NCI-H1694 treated with DMSO at 0.1 percent for 48 hours (cell line): ENCODE measurements at regions not wholly inside any gene's neighbourhood (a gene's known extent, or its start where the extent isn't known, plus 50 kb on each side); places are given as distances from the start of the nearest gene placed in this dataset.

Source experiments
- DNase-seq: peaks from one replicate; lab custom pipeline; 2025; lab: John Stamatoyannopoulos, UW

DNA sequence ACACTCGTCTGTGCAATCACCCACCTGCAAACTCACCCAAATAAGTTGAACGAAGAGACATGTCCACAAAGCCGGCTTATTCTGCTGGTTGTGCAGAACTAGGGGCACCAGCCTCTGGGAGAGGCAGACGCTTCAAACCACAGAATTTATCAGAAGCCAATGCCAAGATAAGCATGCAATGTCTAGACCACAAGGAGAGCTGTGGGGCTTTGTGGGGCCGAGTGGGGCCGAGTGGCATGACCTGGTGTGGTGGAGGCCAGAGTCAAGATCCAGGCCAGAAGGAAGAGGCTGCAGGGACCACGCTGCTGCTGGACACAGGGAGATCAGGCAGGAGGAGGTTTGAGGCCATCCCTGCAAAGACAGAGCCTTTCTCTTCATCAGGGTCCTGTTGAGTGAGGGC is 259.0 kb downstream of the IRX2 start:
- no peak for DNase-seq

DNA sequence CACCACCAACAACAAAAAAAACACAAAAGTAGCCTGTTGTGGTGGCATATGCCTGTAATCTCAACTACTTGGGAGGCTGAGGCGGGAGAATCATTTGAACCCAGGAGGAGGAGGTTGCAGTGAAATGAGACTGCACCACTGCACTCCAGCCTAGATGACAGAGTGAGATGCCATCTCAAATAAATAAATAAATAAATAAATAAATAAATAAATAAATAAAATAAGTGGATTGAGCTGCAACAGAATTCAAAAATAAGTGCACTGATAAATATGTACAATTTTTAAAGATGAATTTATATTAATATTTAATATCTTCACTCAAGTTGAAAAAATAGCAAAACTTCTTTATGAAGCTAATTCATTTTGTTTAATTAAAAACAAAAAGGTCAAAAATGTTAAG is 259.6 kb downstream of the IRX2 start:
- no peak for DNase-seq

DNA sequence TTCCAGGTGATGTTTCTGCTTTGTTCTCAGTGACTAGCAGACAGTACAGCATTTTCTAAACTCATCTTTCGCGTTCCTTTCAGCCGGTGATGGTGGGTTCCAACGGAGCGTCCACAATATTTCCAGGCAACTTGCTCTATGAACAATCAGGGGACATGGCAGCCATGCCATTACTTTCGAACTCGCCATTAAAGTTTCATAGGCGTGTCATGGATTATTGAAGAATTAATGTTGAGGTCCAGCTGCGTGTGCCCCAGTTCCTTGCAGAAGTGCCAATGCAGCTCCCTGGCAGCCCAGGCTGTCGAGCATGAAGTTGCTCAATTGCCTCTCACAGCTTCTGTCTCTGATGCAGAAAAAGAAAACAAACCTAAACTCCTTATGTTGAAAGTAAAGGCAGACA is 262.2 kb downstream of the IRX2 start:
- no peak for DNase-seq

DNA sequence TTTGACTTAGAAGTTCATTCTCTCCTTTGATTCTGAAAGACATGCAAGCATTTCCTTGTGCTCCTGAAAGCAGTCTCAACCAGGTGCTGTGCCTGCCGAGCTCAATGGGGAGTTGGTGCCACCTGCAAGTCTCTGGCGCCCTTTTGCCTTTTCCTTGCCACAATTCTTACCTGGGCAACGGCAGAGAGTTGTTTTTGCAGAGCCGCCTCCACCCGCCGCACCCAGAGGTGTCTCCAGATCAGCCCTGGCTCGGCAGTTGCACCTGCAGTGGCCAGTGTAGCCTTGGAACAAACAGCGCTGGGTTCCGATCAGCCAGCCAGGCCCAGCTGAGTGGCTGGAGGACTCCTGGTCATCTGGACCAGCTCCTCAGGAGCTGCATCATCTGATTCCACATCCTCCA is 262.9 kb downstream of the IRX2 start:
- no peak for DNase-seq

DNA sequence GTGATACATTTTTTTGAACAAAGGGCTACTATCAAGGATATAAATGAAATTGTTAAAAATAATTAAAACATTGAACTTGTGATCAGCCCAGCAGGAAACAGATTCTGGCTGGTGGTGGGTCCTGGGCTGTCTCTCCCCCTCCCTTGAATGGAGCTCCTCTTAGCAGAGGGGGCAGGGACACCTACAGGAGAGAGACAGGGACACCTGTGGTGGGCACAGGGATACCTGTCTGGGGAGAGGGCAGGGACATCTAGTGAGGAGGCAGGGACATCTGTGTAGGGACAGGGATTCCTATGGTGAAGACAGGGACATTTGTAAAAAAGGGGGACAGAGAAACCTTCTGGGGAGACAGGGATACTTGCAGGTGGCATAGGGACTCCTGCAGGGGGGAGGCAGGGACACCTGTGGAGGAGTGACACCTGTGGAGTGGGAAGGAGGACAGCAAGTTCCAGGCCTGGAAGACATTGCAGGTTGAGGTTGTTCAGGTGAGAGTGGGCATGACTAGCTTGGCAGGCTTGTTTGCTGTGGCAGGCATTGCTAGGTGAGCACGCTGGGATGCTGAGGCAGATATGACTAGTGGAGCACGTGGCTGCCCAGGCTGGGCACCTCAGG is 264.2 kb downstream of the IRX2 start:
- DNase-seq: no peak

DNA sequence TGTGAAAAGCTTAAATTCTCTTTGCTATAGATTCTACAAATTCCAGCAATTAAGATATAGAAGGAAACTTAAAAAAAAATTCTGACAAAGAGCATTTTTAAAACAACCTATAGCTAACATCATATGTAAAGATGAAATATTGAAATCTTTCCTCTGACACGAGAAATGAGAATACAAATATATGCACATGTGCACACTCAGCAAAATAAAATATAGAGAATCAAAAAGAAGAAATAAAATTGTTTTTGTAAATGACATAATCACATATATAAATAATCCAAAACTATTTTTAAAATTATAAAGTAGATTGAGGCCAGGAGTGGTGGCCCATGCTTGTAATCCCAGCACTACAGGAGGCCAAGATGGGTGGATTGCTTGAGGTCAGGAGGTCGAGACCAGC is 265.1 kb downstream of the IRX2 start:
- no peak for DNase-seq

DNA sequence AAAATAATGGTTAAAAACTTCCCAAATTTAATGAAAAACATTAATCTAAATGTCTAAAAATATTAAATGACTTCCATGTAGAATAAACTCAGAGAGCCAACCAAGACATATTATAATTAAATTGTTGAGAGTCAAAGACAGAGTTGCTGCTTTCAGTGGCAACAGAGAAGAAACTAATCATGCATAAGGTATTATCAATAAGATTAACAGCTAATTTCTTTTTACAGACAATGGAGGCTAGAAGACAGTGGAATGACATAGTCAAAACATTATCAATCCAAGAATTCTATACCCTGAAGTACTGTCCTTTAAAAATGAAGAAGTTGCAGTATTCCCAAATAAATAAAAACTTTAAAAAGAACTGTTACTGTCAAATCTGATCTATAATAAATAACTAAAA is 268.7 kb downstream of the IRX2 start:
- DNase-seq: no peak

DNA sequence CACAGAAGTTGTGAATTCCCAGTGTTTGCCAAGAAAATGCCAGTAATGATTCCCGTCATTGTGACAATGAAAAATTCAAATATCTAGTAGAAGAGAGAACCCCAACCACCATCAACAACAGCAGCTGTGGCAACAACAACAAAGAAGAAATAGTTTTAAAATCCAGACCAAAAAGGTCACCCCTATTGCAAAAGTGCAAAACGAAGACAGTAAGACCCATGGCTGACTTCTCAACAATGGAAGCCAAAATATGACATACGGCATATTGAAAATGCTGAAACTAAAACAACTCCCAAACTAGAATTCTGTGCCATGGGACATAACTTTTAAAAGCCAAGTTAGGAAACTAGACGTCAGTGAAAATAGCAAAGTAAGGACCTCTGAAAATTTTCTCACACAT is 270.6 kb downstream of the IRX2 start:
- no peak for DNase-seq

DNA sequence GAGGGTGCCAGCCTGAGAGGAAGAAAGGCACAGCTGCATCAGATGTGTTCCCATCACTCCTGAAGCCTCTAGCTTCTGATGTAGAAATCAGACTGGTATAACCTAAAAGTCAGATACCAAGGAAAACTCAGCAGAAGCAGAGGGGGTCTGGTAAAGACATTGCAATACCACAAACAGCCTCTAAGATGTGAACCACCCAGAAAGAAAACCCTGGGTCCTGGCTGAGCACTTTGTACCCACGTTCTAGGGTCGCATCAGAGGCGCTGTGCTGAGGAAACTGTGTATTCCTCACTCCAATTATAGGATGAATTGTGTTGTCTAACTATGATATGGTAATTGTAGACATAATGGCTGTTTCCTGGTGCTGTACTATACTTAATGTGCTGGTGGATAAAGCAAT is 275.6 kb downstream of the IRX2 start:
- DNase-seq: no peak

DNA sequence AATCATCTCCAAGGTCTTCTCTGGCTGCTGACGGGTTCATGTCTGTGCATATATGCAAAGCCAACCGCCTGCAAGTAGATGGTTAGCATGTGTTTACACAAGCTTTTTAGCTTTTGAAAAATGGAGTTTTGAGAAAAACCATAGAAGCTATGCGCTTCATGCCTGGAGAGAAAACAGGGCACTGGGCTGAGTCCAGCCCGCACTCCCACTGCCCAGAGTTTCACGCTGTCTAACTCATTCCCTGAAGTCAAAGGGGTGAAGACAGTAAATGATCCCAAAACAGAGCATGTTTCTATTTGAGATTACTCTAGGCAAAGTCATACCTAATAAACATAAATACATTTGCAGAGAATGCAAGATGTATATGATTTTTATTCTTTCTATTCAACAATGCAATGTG is 278.8 kb downstream of the IRX2 start:
- DNase-seq: no peak

DNA sequence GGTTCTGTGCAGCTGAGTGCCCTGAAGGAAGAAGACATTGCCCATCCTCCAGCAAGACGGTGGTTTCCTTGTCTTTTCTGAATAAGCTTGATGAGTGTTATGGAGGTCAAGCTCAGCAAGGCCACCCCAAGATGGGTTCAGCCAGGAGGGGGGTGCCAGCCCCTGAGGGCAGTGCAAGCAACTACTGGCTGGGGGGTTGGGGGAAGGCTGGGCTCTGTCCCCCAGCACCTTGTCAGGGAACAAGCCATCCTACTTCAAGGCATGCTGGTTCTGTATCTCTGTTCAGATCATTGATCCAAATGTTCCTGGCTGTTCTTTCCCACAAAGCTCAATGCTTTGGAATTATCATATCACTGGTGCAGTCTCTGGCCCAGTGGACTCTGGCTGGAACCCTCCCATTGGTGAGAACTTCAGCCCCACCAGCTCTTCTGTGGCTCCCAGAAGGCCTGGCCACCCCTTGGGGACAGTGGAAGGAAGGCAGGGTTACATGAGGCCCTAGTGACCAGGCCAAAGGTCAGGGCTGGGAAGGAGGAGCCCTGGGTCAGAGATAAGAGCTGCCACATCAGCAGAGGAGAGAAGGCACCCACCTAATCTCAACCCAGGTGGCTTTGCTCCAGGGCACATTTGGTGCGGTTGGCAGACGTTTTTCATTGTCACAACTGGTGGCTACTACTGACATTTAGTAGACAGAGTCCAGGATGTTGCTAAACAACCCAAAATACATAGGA is 280.2 kb downstream of the IRX2 start:
- no peak for DNase-seq

DNA sequence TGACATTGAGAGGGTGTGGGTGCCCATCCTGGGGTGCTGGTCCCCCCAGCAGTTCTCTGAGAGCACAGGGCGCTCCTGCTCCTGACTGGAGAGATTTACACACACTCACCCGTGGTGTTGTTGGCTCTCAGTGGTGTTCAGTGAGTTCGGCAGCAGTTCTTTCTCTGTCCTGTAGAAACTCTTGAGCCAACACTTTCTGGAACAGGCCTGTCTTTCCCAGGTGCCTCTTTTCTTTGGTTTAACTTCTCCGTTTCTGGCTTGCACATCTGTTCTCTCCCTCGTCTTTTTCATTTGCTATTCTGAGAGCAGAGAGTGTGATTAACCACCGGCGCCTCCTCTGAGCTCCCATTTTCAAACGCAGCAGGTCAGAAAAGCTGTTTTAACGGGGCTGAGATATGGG is 284.5 kb downstream of the IRX2 start:
- no peak for DNase-seq

DNA sequence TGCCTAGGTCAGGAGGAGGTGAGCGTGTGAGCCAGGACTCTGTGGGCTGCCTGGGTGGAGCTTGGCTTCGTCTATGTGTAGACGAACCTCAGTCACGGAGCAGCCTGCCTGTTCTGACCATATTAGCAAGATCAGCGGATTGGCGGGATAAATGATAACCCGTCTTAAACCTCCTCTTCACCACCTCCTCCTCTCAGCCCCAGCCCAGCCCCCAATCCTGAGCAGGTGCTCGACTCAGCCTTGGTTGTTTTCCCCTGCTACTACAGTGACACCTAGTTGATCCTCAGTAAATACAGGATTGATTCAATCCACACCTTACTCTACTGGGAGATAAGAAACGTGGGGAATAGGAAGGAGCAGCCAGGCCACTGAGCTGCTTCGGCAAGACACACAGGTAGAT is 286.1 kb downstream of the IRX2 start:
- DNase-seq: no peak

DNA sequence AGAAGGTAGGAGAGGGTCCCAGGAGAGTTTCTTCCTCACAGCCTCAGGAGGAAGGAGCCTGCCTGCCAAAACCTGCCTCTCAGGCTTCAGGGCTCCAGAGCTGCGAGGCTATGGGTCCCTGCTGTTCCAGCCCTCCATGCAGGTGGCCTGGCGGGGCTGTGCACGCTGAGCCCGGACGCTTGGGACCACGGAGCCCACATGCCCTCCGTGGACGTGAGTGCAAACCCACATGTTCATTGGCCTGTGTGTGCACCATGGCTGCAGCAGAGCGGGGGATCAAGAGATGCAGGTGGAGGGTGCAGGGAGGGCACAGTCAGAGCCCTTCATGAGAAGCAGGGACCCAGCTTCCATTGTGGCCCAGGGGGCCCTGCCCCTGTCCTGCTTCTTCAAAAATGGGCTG is 287.3 kb downstream of the IRX2 start:
- DNase-seq: no peak

DNA sequence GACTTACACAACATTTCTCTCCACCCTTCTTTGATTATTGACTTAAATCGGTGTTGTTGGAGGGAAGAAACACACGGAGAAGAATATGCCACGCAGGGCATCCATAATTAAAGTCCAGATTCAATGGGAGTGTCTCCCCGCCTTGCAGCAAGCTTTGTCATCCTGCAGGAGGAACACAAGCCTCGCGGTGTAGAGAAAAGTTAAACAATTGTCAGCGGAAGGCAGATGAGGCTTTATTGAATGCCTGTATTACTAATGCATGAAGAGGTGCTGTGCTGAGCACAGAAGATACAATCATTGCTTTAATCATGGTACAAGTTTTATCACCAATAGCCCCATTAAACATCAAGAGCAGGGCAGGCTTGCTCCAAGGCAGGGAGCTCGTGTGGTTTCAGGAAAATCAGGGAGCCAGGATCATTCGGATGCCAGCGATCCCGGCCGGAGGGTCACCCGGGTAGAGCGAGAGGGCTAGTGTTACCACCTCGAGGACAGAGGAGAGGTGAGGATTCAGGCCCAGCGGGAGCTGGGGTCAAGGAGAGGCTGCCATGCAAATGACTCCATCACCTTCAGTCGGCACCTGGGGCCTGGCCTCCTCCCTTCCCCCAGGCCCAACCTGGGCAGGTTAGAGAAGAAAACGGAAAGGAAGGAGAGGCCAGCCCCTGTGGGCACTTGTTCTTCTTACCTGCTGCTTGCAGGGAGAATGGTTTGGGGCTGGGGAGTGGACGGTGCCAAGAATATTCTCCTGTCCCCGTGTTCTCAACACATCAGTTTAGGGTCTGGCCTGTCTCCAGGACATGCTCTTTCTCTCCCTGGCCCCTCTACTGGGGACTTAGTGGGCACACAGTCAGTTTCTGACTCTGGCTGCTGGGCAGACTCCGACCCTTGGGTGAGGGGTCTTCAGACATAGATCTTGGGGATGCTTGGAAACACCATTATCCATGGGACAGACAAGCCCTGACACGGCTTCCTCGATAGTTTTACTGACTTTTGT is 289.5 kb downstream of the IRX2 start:
- no peak for DNase-seq

DNA sequence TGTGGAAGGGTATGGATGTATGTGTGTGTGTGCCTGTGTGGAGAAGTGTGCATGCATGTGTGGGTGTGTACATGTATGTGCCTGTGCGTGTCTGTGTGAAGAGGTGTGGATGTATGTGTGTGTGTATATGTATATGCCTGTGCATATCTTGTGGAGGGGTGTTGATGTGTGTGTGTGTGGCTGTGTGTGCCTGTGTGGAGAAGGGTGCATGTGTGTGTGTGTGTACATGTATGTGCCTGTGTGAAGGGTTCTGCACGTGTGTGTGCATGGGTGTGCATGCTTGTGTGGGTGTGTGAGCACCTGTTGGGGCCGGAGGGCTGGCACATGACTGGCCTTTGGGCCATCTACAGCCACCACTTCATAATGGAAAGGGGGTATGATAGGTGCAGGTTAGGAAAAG is 291.4 kb downstream of the IRX2 start:
- no peak for DNase-seq

DNA sequence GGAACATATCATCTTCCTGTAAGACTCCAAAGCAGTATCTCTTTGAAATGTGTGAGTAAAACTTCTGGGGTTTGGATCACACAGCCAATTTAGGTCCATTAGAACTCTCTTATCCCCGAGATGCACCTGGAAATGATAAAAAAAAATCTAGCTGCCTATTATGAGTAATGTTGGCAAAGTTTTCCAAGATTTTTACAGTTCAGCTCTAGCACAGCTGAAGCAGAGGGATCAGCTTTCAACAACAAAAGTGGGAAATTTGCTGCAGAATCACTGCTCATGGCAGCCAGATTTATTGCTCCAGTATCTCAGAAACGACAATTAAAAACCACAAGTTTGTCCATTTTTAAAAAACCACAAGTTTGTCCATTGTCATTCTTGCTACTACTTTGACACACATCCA is 292.2 kb downstream of the IRX2 start:
- no peak for DNase-seq

DNA sequence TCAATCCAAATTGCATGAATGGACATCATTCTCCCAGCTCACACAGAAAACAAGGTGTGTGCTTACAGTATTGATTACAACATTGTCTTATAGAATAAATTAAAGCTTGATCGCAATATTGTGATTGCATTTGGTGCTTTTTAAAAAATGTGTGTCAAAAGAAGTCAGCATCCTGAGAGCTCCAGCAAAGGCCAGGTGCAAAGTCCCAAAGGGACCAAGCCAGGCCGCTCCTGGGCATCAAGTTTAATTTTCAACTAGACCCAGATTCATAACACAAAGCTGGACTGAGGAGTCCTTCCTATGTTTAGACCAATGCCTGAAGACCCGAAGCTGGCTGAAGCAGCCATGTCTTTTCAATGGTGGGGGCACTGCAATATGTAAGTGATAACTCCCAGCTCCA is 295.6 kb downstream of the IRX2 start:
- no peak for DNase-seq

DNA sequence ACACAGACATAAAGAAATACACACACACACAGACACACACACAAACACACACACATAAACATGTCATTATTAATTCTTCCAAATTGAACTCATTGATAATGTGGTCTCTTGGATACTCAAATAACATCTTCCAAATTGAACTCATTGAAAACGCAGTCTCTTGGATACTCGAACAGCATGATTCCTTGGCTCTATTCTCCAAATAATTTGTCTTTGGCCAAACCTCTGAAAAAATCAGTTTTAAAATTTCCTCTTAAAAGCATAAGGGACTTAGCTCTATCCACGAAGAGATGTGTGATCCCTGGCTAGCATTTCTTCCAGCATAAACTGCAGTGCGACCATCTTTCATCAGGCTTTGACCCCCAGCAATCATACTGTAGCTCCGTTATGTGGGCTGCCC is 296.6 kb downstream of the IRX2 start:
- DNase-seq: no peak

DNA sequence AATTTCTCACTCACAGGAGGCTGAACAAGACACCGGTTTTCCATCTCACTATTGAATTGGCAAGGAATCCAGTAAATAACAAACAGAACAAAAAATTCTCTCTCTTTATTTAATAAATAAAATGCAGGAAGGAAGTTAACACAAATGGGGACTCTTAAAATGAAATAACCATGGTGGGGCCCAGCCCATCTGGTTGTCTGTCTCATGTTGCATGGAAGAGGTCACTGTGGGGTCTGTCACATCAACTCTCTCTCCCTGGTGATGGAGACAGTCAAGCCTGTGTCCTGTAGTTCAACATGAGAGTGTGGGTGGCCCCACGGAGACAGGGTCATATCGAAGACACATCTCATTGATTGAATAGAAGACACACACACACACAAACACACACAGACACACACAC is 297.7 kb downstream of the IRX2 start:
- DNase-seq: no peak

DNA sequence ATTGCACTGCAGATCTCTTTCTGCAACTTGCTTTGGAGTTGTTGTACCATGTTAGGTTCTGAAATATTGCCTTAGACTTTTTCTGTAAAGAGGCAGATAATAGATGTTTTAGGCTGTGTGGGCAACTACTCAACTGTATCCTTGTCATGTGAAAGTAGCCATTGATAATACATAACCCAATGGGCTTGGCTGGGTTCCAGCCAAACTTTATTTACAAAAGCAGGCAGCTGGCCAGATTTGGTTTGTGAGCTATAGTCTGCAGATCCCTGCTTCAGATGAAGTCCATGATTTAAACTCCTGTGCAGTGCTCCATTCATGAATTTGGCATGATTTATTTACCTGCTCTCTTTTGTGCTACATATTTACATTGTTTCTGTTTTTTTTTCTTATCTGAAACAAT is 300.4 kb downstream of the IRX2 start:
- no peak for DNase-seq

DNA sequence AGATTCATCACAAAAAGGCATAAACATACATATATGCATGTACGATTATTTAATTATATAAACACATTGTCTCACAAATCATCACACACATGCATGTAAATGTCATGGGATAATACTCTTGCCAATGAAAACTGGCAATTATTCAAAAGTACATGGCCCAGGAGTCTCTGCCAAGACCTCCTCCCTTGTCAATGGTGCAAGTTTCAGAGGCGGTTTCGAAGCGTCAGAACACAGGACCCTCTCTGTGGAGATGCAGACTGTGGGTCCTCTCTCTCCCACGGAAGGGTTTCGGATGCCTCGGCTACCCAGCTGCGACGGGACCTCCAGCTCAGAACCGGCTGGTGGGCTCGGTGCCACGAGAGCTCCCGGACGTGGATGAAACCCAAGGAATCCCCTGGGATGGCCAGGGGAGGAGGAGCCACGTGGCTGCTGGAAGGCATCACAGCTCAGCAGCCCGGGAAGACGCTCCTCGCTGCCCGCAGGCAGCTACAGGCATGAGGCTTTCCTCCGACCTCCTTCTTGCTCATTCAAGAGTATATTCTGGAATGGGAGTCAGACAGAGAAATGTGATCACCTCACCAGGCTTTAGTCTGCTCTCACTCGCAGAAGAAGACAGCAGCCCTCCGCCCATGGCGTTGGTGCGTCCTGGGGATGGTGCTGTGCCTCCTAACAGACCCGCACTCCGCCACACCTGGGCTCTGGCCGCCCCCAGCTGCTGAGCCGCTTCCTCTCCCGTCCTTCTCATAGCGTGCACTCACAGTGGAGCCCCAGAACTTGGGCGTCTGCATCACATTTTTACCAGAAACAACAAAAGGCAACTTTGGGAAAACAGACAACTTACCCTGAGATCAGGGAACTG is 308.8 kb downstream of the IRX2 start:
- no peak for DNase-seq
